ENCODE measurements at regions not wholly inside any gene's neighbourhood (a gene's known extent, or its start where the extent isn't known, plus 50 kb on each side); places are given as distances from the start of the nearest gene placed in this dataset.
"Not testable (repeated sequence)": the region's sequence is repeated elsewhere in the genome, so short reads cannot be mapped to it uniquely, and the experiment has no call there.

DNA sequence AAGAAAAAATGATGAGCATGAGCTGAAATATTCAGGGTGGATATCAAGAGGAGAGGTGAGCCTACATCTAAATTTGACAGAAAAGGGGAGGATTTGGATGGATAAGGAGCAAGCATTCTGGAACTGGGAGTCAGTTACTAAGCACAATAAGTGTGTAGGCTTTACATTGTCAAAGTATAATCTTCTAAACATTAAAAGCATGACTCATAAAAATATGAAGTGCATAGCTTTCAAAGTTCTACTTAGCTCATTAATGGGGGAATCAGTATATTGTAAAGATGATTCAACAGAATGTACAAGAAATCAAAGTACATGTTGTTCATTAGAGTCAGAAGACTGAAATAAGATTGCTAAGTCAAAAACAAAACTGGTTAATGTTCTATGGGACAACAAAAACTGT, 248.0 kb upstream of the GAS1 start:
- Histone ChIP-seq H3K4me1 (ENCODE audit: control insufficient read depth, insufficient read depth, low read length) (peaks cover 3% of the 10 kb centered on the region; the same call in 1 of the 2 replicates), H3K9me3 (ENCODE audit: control insufficient read depth, insufficient read depth, low read length) (no peaks in the 10 kb centered on the region), H3K36me3 (ENCODE audit: control insufficient read depth, insufficient read depth, low read length) (no peaks in the 10 kb centered on the region), H3K4me3 (ENCODE audit: low read length) (no peak overlapping the region), H3K27ac (ENCODE audit: low read length) (no peak overlapping the region), H3K27me3 (ENCODE audit: control insufficient read depth, insufficient read depth, low read length) (no peaks in the 10 kb centered on the region)
- DNase-seq (ENCODE audit: low read depth, low spot score): no peak

DNA sequence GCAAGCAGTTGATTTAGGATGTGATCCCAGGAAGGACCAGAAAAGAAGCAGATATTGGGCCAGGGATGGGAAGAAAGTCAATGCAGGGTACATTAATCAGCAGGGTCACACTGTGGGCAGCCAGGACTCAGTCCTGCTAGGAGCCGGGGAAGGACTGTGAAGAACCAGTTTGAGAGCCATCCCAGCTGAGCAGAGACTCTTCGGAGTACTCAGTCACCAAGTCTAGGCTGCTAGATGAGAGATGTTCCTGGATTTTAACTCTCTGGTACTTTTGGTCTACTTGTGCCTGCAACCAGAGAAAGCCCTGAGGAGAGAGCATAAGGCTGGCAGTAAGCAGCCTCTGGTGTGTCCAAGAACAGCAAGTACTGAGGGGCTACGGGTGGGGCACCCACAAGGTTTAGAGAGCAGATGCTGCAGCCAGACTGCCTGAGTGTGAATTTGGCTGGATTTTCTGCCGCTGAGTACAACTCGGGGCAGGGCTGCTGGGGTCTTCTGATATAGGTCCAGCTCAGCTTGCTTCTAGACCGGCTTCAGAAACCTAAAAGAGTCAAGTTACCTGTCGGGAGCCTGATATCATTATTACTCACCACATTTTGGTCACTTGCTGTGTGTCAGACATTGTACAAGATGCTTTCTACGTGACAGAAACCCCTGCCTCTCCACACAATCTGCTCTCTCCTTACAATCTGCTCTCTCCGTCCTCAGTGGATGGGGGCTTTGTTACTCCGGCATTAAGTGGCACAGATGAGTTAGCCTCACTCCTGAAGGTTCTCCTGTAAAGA, 250.2 kb upstream of the GAS1 start:
- WGBS (ENCODE audit: insufficient coverage, insufficient read length): no CpG with 5 or more reads among the region's 10 CpGs
- no peak for DNase-seq (ENCODE audit: low read depth, low spot score)
- H3K4me3 ChIP-seq (ENCODE audit: low read length): no peak overlapping the region
- H3K4me1 ChIP-seq (ENCODE audit: control insufficient read depth, insufficient read depth, low read length): 0 out of 2 replicates have a peak, but pooled peaks cover 2% of the 10 kb centered on the region
- H3K27ac ChIP-seq (ENCODE audit: low read length): no peak overlapping the region
- no peaks in the 10 kb centered on the region for H3K9me3 ChIP-seq (ENCODE audit: control insufficient read depth, insufficient read depth, low read length)
- no peaks in the 10 kb centered on the region for H3K27me3 ChIP-seq (ENCODE audit: control insufficient read depth, insufficient read depth, low read length)
- H3K36me3 ChIP-seq (ENCODE audit: control insufficient read depth, insufficient read depth, low read length): no peaks in the 10 kb centered on the region

DNA sequence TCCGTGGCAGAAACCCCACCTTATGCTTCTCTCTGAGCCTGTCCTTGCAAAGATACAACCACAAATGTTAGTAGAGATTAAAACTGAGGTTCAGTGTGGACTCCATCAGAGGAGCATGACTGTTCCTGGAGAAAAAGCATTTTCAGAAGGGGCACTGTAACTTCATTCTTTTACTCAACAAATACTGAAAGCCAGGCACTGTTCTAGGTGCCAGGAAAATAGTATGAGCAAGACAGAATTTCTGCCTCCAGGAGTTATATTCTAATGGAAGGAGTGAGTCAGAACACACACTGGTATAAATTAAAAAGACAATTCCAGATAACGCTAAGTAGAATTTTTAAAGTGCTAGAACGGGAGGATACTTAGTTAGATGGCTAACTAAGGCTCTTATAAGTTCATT, 251.4 kb upstream of the GAS1 start:
- Histone ChIP-seq H3K4me1 (ENCODE audit: control insufficient read depth, insufficient read depth, low read length) (0 out of 2 replicates have a peak, but pooled peaks cover 2% of the 10 kb centered on the region), H3K4me3 (ENCODE audit: low read length) (no peak overlapping the region), H3K27me3 (ENCODE audit: control insufficient read depth, insufficient read depth, low read length) (no peaks in the 10 kb centered on the region; the same call in 1 of the 2 replicates), H3K36me3 (ENCODE audit: control insufficient read depth, insufficient read depth, low read length) (no peaks in the 10 kb centered on the region), H3K9me3 (ENCODE audit: control insufficient read depth, insufficient read depth, low read length) (no peaks in the 10 kb centered on the region), H3K27ac (ENCODE audit: low read length) (no peak overlapping the region)
- no CpG with 5 or more reads among the region's 3 CpGs for WGBS (ENCODE audit: insufficient coverage, insufficient read length)
- no peak for DNase-seq (ENCODE audit: low read depth, low spot score)

DNA sequence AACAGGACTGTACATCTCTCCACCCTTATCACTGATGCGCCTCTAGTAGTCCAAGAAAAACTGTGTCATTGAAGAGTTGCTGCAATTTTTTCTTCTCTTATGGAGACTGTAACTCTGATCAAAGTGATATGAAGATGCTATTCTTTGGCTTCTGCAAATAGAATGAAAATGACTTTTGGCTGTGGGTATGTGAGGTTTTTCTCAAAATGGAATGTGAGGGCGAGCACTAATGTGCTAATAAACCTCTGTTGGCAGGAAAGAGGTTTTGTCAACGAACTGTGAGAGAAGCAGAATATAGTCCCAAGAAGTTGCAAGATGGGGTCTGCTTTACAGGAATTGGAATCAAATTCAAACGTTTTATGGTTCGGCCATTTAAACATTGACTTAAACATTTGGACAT, 252.0 kb upstream of the GAS1 start:
- H3K27me3 ChIP-seq (ENCODE audit: control insufficient read depth, insufficient read depth, low read length): no peaks in the 10 kb centered on the region; the same call in 1 of the 2 replicates

DNA sequence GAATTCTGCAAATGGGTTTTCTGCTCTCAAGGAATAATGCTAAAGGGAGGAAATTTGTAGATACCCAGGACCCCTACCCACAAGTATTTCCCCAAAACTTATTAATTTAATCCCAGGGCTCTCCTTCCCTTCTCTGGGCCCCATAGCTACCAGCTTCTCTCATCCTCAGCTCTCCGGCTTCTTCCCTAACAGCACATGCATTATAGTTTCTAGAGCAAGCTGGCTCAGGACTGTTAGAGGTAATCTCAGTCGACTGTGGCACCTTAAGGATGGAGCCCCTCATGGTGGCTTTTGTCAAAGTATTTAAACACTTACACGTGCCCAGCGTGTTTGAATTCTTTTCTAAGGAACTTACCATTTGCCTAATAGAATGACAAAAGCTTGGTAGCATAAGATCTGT, 252.5 kb upstream of the GAS1 start:
- H3K36me3 ChIP-seq (ENCODE audit: control insufficient read depth, insufficient read depth, low read length): no peaks in the 10 kb centered on the region
- no peak for DNase-seq (ENCODE audit: low read depth, low spot score)
- H3K4me1 ChIP-seq (ENCODE audit: control insufficient read depth, insufficient read depth, low read length): no peaks in the 10 kb centered on the region
- WGBS (ENCODE audit: insufficient coverage, insufficient read length): no CpG with 5 or more reads among the region's 4 CpGs
- H3K9me3 ChIP-seq (ENCODE audit: control insufficient read depth, insufficient read depth, low read length): no peaks in the 10 kb centered on the region
- no peaks in the 10 kb centered on the region; the same call in 1 of the 2 replicates for H3K27me3 ChIP-seq (ENCODE audit: control insufficient read depth, insufficient read depth, low read length)
- no peak overlapping the region for H3K27ac ChIP-seq (ENCODE audit: low read length)
- H3K4me3 ChIP-seq (ENCODE audit: low read length): no peak overlapping the region

More for the DNA sequence above, 252.0 kb upstream of the GAS1 start:
- DNase-seq (ENCODE audit: low read depth, low spot score): no peak
- H3K36me3 ChIP-seq (ENCODE audit: control insufficient read depth, insufficient read depth, low read length): no peaks in the 10 kb centered on the region
- no peak overlapping the region for H3K4me3 ChIP-seq (ENCODE audit: low read length)
- no peaks in the 10 kb centered on the region for H3K9me3 ChIP-seq (ENCODE audit: control insufficient read depth, insufficient read depth, low read length)
- no peak overlapping the region for H3K27ac ChIP-seq (ENCODE audit: low read length)
- H3K4me1 ChIP-seq (ENCODE audit: control insufficient read depth, insufficient read depth, low read length): no peaks in the 10 kb centered on the region
- no CpG with 5 or more reads among the region's 5 CpGs for WGBS (ENCODE audit: insufficient coverage, insufficient read length)

DNA sequence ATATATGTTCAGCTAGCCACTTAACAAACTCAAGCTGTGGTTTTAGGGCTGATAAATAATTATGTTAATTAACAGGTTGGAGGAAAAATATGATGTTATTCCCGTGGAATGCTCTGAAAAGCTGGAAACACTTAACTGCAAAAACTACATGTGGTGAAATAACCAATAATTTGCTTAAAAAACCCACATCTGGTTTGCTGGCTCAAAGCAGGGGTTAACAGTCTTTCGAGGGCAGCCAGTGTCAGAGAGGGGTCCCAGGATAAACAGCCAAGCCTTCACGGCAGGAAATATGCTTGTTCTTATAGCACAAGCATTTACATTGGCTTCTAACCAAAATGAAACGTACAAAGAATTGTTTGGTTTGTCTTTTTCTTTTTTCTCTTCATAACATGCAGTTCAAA, 254.0 kb upstream of the GAS1 start:
- no peak overlapping the region for H3K4me3 ChIP-seq (ENCODE audit: low read length)
- WGBS (ENCODE audit: insufficient coverage, insufficient read length): no CpG with 5 or more reads among the region's 4 CpGs
- DNase-seq (ENCODE audit: low read depth, low spot score): no peak
- H3K27me3 ChIP-seq (ENCODE audit: control insufficient read depth, insufficient read depth, low read length): no peaks in the 10 kb centered on the region; the same call in 1 of the 2 replicates
- H3K27ac ChIP-seq (ENCODE audit: low read length): no peak overlapping the region
- no peaks in the 10 kb centered on the region for H3K36me3 ChIP-seq (ENCODE audit: control insufficient read depth, insufficient read depth, low read length)
- no peaks in the 10 kb centered on the region for H3K9me3 ChIP-seq (ENCODE audit: control insufficient read depth, insufficient read depth, low read length)
- no peaks in the 10 kb centered on the region for H3K4me1 ChIP-seq (ENCODE audit: control insufficient read depth, insufficient read depth, low read length)

DNA sequence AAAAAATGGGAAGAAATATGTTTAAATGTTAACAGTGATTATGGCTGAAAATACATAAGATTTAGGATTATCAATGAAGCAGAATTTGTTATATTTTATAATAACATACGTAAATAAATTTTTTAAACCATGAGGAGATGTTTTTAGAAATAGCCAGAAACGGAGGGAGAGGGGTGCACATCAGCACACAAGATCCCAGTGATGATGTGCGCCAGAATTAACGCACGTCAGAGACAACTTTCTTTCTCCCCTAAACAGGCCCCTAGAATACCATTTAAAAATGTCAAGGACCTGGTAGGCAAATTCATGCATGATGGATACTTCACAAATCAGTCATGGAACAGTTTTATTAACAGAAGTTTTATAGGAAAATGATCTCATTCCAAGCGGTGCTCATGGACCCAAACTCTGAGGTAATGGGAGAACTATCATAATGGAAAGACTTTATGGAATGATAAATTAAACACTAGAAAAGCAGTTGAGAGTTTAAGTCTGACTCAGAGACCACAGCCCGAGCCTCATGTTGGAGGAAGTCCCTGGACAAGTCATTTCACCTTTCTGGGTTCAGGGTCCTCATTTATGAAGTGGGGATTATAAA, 258.9 kb upstream of the GAS1 start:
- no peak for DNase-seq (ENCODE audit: low read depth, low spot score)
- WGBS (ENCODE audit: insufficient coverage, insufficient read length): no CpG with 5 or more reads among the region's 7 CpGs
- no peaks in the 10 kb centered on the region for H3K4me1 ChIP-seq (ENCODE audit: control insufficient read depth, insufficient read depth, low read length)

DNA sequence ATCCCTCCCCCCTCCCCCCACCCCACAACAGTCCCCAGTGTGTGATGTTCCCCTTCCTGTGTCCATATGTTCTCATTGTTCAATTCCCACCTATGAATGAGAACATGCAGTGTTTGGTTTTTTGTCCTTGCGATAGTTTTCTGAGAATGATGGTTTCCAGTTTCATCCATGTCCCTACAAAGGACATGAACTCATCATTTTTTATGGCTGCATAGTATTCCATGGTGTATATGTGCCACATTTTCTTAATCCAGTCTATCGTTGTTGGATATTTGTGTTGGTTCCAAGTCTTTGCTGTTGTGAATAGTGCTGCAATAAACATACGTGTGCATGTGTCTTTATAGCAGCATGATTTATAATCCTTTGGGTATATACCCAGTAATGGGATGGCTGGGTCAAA, 263.4 kb upstream of the GAS1 start:
- H3K4me3 ChIP-seq (ENCODE audit: low read length); H3K27me3 ChIP-seq (ENCODE audit: control insufficient read depth, insufficient read depth, low read length); H3K27ac ChIP-seq (ENCODE audit: low read length); DNase-seq (ENCODE audit: low read depth, low spot score); H3K4me1 ChIP-seq (ENCODE audit: control insufficient read depth, insufficient read depth, low read length); H3K36me3 ChIP-seq (ENCODE audit: control insufficient read depth, insufficient read depth, low read length); H3K9me3 ChIP-seq (ENCODE audit: control insufficient read depth, insufficient read depth, low read length): not testable (repeated sequence)
- WGBS (ENCODE audit: insufficient coverage, insufficient read length): no CpG with 5 or more reads among the region's 3 CpGs

More for the DNA sequence above, 258.9 kb upstream of the GAS1 start:
- Histone ChIP-seq H3K27ac (ENCODE audit: low read length) (no peak overlapping the region), H3K9me3 (ENCODE audit: control insufficient read depth, insufficient read depth, low read length) (no peaks in the 10 kb centered on the region), H3K27me3 (ENCODE audit: control insufficient read depth, insufficient read depth, low read length) (no peaks in the 10 kb centered on the region; the same call in 1 of the 2 replicates), H3K4me3 (ENCODE audit: low read length) (no peak overlapping the region), H3K36me3 (ENCODE audit: control insufficient read depth, insufficient read depth, low read length) (no peaks in the 10 kb centered on the region)

DNA sequence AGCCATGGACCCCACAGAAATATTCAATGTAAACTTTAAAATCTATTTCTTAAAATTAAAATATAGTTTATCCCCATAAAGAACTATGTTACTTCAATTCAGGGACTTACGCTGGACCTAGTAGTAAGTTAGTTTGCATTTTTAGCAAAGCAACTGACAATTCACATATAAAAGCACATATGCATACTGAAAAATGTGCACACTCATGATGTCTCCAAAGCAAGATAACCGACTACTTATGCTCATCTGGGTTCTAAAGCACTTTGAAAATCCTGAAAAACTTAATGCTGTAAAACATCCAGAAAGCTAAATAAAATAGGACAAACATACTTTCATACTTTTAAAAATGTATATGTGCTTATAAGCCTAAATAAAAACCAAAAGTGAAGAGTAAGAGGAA, 264.4 kb upstream of the GAS1 start:
- WGBS (ENCODE audit: insufficient coverage, insufficient read length): no CpG with 5 or more reads among the region's 2 CpGs
- no peaks in the 10 kb centered on the region for H3K36me3 ChIP-seq (ENCODE audit: control insufficient read depth, insufficient read depth, low read length)
- H3K4me1 ChIP-seq (ENCODE audit: control insufficient read depth, insufficient read depth, low read length): no peaks in the 10 kb centered on the region
- H3K4me3 ChIP-seq (ENCODE audit: low read length): no peak overlapping the region
- DNase-seq (ENCODE audit: low read depth, low spot score): no peak
- no peaks in the 10 kb centered on the region for H3K27me3 ChIP-seq (ENCODE audit: control insufficient read depth, insufficient read depth, low read length)
- H3K27ac ChIP-seq (ENCODE audit: low read length): no peak overlapping the region
- H3K9me3 ChIP-seq (ENCODE audit: control insufficient read depth, insufficient read depth, low read length): no peaks in the 10 kb centered on the region

DNA sequence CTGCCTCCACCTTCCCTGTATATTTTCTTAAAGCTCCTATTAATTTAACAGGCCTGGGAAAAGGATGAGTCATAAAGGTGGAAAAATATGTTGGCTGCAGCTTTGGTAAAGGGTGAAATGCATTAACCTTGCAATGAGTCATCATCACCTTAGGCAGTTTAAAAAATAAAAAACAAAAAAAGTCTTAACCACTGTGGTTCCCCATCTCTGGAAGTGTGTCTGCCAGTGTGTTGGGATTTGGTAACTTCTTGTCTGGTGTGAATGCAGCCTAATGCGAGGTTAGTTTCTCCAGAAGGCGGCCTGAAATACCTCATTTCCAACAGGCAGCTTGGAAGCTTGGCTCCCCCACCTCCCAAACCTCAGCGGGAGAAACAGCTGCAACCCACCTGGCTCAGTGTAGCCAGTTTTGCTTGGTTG, 265.3 kb upstream of the GAS1 start:
- Histone ChIP-seq H3K4me3 (ENCODE audit: low read length) (no peak overlapping the region), H3K27ac (ENCODE audit: low read length) (no peak overlapping the region), H3K9me3 (ENCODE audit: control insufficient read depth, insufficient read depth, low read length) (no peaks in the 10 kb centered on the region), H3K27me3 (ENCODE audit: control insufficient read depth, insufficient read depth, low read length) (no peaks in the 10 kb centered on the region), H3K36me3 (ENCODE audit: control insufficient read depth, insufficient read depth, low read length) (no peaks in the 10 kb centered on the region), H3K4me1 (ENCODE audit: control insufficient read depth, insufficient read depth, low read length) (no peaks in the 10 kb centered on the region)
- DNase-seq (ENCODE audit: low read depth, low spot score): no peak
- no CpG with 5 or more reads among the region's 3 CpGs for WGBS (ENCODE audit: insufficient coverage, insufficient read length)

DNA sequence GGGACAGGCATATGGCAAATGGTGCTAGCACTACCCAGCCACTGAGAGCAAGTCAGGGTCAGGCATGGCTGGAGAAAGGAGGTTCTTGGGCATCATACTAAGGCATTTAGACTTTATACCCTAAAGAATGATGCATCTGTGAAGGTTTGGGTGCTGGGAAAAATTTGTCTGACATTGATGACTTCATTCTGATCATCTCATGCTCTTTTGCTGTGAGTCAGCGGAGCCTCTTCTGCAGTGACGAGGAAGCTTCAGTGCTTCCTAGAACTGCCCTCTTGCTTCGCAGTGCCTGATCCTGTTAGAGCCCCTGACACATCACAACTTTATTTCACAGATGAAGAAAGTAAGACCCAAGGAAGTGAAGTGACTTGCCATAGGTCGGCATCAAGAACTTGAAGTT, 266.6 kb upstream of the GAS1 start:
- Histone ChIP-seq H3K4me3 (ENCODE audit: low read length) (no peak overlapping the region), H3K27me3 (ENCODE audit: control insufficient read depth, insufficient read depth, low read length) (no peaks in the 10 kb centered on the region), H3K9me3 (ENCODE audit: control insufficient read depth, insufficient read depth, low read length) (no peaks in the 10 kb centered on the region), H3K4me1 (ENCODE audit: control insufficient read depth, insufficient read depth, low read length) (no peaks in the 10 kb centered on the region), H3K36me3 (ENCODE audit: control insufficient read depth, insufficient read depth, low read length) (no peaks in the 10 kb centered on the region), H3K27ac (ENCODE audit: low read length) (no peak overlapping the region)
- WGBS (ENCODE audit: insufficient coverage, insufficient read length): no CpG with 5 or more reads among the region's 4 CpGs
- no peak for DNase-seq (ENCODE audit: low read depth, low spot score)
